ENCODE measurements at regions not wholly inside any gene's neighbourhood (a gene's known extent, or its start where the extent isn't known, plus 50 kb on each side); places are given as distances from the start of the nearest gene placed in this dataset.

GRCh38 chr3:18111796-18112232 is 313.3 kb downstream of the SATB1 start:
- TF ChIP-seq POLR2A (IDR thresholded peaks at IDR 0.05; ENCODE audit: low read depth, low read length), result no peak
- TF ChIP-seq POLR2AphosphoS5 (IDR thresholded peaks at IDR 0.05; ENCODE audit: low read depth, low read length), result no peak
- TF ChIP-seq TAF1 (IDR thresholded peaks at IDR 0.05; ENCODE audit: borderline replicate concordance, low read depth, low read length), result no peak

Measured in GM12892 (cell line).